NCI-H2107 treated with DMSO at 0.1 percent for 48 hours (cell line): ENCODE measurements at regions not wholly inside any gene's neighbourhood (a gene's known extent, or its start where the extent isn't known, plus 50 kb on each side); places are given as distances from the start of the nearest gene placed in this dataset.
"Not testable (repeated sequence)": the region's sequence is repeated elsewhere in the genome, so short reads cannot be mapped to it uniquely, and the experiment has no call there.

Experiments
- DNase-seq: peaks from one replicate; lab custom pipeline; 2025; ENCODE audit not compliant: unreplicated experiment; lab: John Stamatoyannopoulos, UW

GRCh38 chr9:85792057-85792456 is 50.3 kb upstream of the AGTPBP1 start:
- not testable (repeated sequence) for DNase-seq

GRCh38 chr9:85802978-85803695 is 61.4 kb upstream of the AGTPBP1 start:
- DNase-seq: not testable (repeated sequence)

DNA sequence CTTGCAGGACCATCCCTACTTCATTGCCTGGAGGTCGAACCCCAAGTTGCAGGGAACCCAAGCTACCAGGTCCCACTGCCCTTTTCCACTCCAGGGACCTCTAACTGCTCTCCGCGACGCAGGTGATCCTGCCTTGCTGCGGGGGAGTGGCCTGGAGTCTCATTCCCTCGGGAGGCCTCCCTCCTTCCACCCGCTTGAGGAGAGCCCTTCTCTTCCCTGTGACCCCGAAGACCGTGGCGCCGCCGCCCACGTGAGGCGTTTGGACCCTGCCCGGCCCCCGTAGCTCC is 63.0 kb upstream of the AGTPBP1 start:
- not testable (repeated sequence) for DNase-seq

DNA sequence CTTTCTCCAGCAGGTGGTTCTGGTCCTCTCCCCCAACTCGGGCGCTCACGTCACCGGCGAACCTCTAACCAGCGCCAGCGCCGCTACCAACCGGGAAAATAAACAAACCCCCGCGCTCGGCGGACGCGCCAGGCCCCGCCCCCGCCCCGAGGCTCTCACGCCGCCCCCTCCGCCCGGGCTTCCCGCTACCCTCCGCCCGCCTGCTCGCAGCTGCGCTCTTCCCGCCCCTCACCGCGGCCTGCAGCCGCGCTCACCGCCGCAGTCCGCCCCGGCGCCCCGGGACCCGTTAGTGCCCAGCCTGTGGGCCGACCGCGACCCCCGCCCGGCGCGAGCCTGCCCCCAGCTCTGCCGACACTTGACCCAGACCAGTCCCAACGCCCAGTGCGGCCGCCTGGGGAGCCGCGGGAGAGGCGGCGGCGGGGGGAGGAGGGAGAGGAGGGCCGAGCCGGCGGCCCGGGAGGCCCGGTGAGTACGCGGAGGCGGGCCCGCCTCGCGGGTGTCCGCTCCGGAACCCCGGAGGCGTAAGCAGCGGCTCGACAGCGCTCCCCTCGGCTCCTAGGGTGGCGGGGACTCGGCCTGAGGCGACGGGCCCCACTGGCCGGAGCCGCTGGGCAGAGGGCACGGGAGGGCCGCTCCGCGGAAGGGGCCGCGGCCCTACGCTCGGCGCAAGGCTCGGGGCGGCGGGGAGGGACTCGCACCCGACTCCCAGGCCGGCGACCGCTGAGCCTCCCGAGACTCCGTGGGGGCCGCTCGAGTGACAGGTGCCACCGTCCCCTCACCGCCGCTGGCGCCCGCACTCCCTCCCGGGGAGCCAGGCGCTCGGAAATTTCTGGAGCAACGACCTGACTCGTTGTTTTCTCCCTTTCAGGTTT is 63.6 kb upstream of the AGTPBP1 start:
- DNase-seq: peak; percentile 16

- DNase-seq: not testable (repeated sequence)
These were observed 66.6 kb upstream of the AGTPBP1 start for GRCh38 chr9:85808329-85808728.

DNA sequence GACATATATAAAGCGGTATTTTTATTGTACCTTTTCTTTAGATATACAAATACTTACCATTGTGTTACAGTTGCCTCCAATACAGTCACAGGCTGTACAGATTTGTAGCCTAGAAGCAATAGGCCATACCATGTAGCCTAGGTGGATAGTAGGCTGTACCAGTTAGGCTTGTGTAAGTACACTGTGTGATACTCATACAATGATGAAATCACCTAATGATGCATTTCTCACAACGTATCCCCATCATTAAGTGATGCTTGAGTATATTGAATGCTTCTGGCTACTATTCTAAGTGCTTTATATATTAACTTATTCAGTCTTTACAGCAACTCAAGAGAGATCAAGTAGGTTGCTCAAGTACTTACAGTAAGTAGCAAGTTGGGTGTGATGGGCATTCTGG is 71.6 kb upstream of the AGTPBP1 start:
- DNase-seq: not testable (repeated sequence)

DNA sequence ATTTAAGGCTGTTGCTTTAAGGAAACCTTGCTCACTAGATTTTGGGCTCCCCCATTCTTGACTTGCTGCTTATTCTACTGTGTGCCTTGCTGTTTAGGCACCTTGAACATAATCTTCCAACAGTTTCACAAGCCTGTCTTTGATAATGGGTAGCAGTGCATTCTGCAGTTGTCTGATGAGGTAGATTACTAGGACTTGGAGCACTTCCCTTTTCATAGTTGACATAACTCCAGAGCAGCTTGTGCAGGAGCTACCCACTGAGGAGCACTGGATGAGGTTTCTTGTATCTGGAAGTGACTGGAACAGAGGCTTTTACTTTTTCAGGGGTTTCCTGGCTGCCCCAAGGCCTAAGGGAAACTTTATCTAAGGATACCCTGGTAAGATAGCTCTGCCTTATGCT is 73.0 kb upstream of the AGTPBP1 start:
- DNase-seq: not testable (repeated sequence)

- DNase-seq: peak; percentile 24
These were observed 77.2 kb upstream of the AGTPBP1 start for GRCh38 chr9:85818971-85819370.

DNA sequence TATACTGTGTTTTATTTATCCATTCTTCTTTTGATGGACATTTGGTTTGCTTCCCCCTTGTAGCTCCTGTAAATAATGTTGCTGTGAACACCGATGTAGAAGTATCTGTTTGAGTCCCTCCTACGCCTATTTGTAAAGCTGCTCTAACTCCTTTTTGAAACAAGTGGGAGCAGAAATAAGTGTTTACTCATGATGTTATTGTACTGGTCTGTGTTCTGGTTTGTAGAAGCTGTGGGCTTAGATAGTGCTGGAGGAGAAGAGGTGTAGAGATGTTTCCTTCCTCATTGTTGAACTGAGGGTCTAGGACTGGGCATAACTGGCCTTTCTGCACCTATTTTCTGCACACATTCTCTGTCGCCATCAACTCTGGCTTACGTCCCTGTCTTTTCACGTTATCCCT is 78.8 kb upstream of the AGTPBP1 start:
- DNase-seq: not testable (repeated sequence)

GRCh38 chr9:85824949-85825348 is 83.2 kb upstream of the AGTPBP1 start:
- not testable (repeated sequence) for DNase-seq

DNA sequence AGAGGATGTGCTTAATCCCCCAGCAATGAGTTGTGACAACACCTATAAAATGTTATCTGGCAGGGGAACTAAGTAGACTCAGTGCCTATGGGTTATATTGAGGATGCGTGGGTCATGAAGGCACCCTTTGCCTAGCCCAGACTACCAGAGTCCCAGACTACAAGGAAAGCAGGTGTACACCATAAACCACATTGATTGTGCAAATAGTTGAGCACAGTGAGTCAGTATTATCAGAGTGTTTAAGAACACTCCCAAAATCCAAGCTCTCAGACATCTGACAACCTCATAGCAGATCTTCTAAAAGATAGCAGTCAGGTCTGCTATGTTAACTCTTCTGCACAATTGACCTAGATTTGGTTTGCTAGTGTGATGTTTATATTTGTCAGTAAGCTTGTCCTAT is 92.8 kb upstream of the AGTPBP1 start:
- not testable (repeated sequence) for DNase-seq

DNA sequence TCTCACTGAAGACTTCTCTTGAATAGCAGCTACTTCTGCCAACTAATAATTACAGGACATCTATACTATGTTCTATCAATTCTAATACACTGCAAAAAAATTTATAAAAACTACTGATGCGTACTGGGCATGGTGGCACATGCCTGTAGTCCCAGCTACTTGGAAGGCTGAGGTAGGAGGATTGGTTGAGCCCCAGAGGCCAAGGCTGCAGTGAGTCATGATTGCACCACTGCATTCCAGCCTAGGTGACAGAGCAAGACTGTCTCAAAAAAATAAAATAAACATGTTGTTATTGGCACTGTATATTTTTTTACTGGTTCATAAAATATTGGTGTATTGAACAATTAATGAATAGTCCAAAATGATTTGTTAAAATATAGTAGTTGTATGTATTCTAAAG is 97.0 kb upstream of the NAA35 start:
- not testable (repeated sequence) for DNase-seq

DNA sequence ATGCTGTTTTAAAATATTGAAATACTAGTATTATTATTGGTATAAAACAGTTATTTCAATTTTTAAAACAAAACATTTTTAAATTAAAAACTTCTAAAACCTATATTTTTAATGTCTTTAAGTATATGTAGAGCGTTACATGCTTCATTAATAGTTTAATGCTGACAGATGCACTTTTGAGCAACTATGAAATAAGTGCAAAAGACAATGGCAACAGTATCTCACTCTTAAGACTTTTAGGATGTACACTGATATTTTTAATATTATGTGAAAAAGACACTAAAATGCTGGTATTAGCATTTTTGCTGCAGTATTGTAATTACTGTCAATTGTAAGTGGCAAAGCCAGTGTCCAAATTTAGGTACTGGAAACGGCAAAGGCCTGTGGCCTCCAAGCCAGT is 93.2 kb upstream of the NAA35 start:
- DNase-seq: not testable (repeated sequence)

DNA sequence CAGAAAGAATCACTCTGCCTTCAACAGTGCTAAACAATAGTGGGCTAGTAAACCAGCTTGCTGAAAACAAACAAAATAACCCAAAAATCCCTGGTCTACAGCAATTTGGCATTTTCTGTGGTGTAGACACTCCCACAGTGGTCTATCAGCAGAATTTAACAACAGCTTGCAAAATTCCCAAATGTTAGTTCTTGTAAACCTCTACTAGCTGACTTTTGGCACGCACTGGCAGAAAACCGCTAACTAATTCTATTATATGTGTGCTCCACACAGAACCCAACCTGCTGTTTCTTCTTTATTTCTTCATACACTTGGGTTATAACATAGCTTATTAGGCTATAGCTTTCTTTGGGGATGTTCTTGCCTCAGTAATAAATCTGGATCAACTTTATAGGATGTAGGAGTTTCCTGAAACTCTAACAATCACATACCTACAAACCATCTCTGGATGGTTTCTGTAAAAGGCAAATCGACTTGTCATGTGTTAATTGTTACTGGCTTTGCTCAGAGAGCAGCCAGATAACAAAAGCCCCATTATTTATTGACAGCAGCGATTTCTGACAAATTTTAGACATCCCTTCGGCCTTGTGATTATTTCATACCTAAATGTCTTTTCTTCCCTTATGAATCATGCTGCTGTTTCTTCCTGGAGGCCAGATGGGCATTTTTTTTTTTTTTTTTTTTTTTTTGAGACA is 82.7 kb upstream of the NAA35 start:
- no peak for DNase-seq

- peak; percentile 87 for DNase-seq
These were observed 81.2 kb upstream of the NAA35 start for GRCh38 chr9:85859765-85860164.

- not testable (repeated sequence) for DNase-seq
These were observed 79.1 kb upstream of the NAA35 start for GRCh38 chr9:85861882-85862281.

DNA sequence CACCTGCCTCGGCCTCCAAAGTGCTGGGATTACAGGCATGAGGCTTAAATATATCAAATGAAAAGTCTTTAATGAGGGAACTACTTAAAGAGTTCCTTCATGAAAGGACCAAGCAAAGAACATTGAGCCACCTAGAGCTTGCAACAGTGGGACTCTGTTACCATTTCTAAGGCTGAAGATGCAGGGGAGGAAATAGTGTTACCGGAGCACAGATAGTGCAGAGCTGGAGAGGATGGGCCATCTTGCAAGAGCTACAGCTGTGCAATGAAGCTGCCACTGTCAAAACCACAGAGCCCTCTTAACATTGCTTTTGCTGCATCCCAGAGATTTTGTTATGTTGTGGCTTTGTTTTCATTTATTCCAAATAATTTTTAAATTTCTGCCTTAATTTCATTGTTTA is 77.1 kb upstream of the NAA35 start:
- DNase-seq: no peak

DNA sequence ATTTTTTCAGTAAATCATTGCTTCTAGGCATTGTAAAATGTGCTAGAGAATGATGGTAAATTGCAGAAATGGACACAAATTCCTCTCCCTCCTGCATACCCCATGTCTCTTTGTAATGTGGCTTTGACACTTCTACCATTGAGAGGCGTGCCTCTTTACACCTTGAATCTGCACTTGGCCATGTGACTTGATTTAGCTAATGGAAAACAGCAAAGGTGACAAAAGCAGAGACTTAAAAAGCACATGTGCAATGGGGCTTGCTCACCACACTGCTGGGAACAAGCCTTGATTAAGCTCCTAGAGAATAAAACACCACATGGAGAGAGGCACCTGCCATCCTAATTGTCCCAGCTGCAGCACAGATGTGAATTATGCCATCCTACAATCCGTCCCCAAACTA is 69.9 kb upstream of the NAA35 start:
- no peak for DNase-seq

GRCh38 chr9:85871683-85872082 is 69.3 kb upstream of the NAA35 start:
- DNase-seq: not testable (repeated sequence)

GRCh38 chr9:85872463-85872862 is 68.5 kb upstream of the NAA35 start:
- no peak for DNase-seq

DNA sequence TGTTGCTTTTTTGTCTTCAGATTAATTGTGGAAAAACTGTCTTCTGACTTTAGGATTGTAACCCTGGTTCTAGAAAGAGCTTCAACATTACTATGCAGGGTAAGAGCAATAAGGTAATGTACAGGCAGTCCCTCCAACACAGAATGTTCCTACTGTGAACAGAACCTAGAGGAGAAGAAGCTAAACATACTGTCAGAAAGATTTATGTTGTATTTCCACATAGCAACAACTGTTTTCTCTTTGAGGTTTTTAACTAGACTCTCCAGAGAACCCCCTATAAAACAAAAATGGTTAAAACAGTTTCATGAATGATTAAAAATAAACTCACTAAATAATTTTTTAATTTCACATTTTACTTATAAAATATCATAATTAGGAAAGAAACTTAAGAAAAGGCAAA is 64.3 kb upstream of the NAA35 start:
- DNase-seq: no peak
